A673 (cell line): ENCODE measurements at regions not wholly inside any gene's neighbourhood (a gene's known extent, or its start where the extent isn't known, plus 50 kb on each side); places are given as distances from the start of the nearest gene placed in this dataset.

Source experiments
- BruUV-seq: library from RNA; stranded (reverse); fragments of 400-500 nt; replicated peaks from 2 replicates; lab custom pipeline; 2021; lab: Mats Ljungman, UMichigan
- CTCF ChIA-PET: fragments of 300-600 bp; sonication (Branson Sonifier 250); formaldehyde crosslinking; loops from one replicate; lab custom pipeline; 2022; ENCODE audit warnings: antibody characterized with exemption; lab: Charles Lee
- POLR2A ChIA-PET: fragments of 300-600 bp; sonication (Branson Sonifier 250); formaldehyde crosslinking; loops from one replicate; lab custom pipeline; 2022; ENCODE audit warnings: antibody characterized with exemption; ENCODE audit not compliant: low non-redundant PET; lab: Charles Lee
- DNase-seq: peaks from one replicate; pipeline ENCODE4 v3.0.0-alpha.2; 2015; ENCODE audit warnings: low spot score
- H3K27ac ChIP-seq: fragments of 200-600 bp; sonication (generic); 2 replicates; pipeline ENCODE4 v1.5.1; 2016; ENCODE audit warnings: mixed run types, low read depth, mild to moderate bottlenecking, mixed read lengths, antibody characterized with exemption, low read length; ENCODE audit not compliant: poor library complexity, severe bottlenecking
- H3K27me3 ChIP-seq: fragments of 200-600 bp; sonication (generic); replicated peaks from 2 replicates; pipeline ENCODE4 v1.6.1; 2017; ENCODE audit warnings: mixed run types, low read depth, mild to moderate bottlenecking, mixed read lengths, antibody characterized with exemption, low read length; ENCODE audit not compliant: insufficient read depth, poor library complexity
- H3K36me3 ChIP-seq: fragments of 200-600 bp; sonication (generic); 2 replicates; pipeline ENCODE4 v1.6.1; 2016; ENCODE audit warnings: mixed run types, mild to moderate bottlenecking, mixed read lengths, antibody characterized with exemption, low read length; ENCODE audit not compliant: insufficient read depth, poor library complexity, severe bottlenecking
- H3K4me1 ChIP-seq: fragments of 200-600 bp; sonication (generic); 2 replicates; pipeline ENCODE4 v1.6.1; 2017; ENCODE audit warnings: mixed run types, mild to moderate bottlenecking, mixed read lengths, antibody characterized with exemption, low read length; ENCODE audit not compliant: insufficient read depth, poor library complexity, severe bottlenecking
- H3K4me3 ChIP-seq: fragments of 200-600 bp; sonication (generic); 2 replicates; pipeline ENCODE4 v1.5.1; 2016; ENCODE audit warnings: low read depth, mixed run types, mild to moderate bottlenecking, mixed read lengths, low read length; ENCODE audit not compliant: poor library complexity, severe bottlenecking
- H3K9me3 ChIP-seq: fragments of 200-600 bp; sonication (generic); 2 replicates; pipeline ENCODE4 v1.6.1; 2016; ENCODE audit warnings: mixed run types, low read depth, mild to moderate bottlenecking, mixed read lengths, antibody characterized with exemption, low read length; ENCODE audit not compliant: poor library complexity, severe bottlenecking
- EZH2 ChIP-seq: fragments of 200-600 bp; sonication (generic); IDR thresholded peaks from 2 replicates; pipeline ENCODE4 v1.6.1; 2017; ENCODE audit warnings: borderline replicate concordance, low read depth, mild to moderate bottlenecking, mixed read lengths, antibody characterized with exemption, low read length; ENCODE audit not compliant: poor library complexity, severe bottlenecking
- intact Hi-C: fragments of 100-400 bp; cut with micrococcal nuclease; formaldehyde crosslinking; loops from one replicate; pipeline ENCODE4 v1.10.0; 2022; ENCODE audit not compliant: unreplicated experiment
- TF ChIP-seq, protein P1 (sequence below): fragments of 300-800, 200-600 bp; sonication (generic); conservative IDR thresholded peaks from 2 replicates; pipeline ENCODE4 v1.5.1; 2017; ENCODE audit warnings: low read depth, mild to moderate bottlenecking, antibody characterized with exemption, low read length, moderate library complexity, mixed read lengths

DNA sequence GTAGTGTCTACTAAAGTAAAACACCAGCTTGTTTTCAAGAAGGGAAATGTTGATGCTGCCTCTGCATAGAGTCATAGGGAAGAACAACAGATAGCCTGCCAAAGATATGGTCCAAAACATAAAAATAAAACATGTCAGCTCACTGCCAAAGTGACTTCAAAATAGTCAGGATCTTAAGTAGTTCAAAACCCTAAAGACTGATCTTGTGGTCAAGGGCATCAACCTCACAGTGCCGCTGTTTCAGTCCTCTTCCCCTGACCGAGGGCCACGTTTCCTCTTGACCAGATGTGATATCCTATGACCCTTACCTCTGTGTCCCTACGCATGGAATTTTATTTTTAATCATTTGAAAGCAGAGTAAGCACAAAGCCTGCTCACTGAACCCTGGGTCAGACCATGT, 104.2 kb upstream of the CNKSR3 start:
- Histone ChIP-seq H3K36me3 (no peaks in the 10 kb centered on the region), H3K9me3 (no peaks in the 10 kb centered on the region), H3K4me3 (no peak overlapping the region), H3K4me1 (peaks cover 6% of the 10 kb centered on the region), H3K27me3 (no peaks in the 10 kb centered on the region), H3K27ac (no peak overlapping the region)
- no TSS peak for BruUV-seq
- TF ChIP-seq, protein P1, sequence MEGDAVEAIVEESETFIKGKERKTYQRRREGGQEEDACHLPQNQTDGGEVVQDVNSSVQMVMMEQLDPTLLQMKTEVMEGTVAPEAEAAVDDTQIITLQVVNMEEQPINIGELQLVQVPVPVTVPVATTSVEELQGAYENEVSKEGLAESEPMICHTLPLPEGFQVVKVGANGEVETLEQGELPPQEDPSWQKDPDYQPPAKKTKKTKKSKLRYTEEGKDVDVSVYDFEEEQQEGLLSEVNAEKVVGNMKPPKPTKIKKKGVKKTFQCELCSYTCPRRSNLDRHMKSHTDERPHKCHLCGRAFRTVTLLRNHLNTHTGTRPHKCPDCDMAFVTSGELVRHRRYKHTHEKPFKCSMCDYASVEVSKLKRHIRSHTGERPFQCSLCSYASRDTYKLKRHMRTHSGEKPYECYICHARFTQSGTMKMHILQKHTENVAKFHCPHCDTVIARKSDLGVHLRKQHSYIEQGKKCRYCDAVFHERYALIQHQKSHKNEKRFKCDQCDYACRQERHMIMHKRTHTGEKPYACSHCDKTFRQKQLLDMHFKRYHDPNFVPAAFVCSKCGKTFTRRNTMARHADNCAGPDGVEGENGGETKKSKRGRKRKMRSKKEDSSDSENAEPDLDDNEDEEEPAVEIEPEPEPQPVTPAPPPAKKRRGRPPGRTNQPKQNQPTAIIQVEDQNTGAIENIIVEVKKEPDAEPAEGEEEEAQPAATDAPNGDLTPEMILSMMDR = no peak
- no peak for TF ChIP-seq EZH2
- CTCF ChIA-PET = no interaction called here
- POLR2A ChIA-PET = no interaction called here
- intact Hi-C loops = no loop called here
- DNase-seq = no peak

DNA sequence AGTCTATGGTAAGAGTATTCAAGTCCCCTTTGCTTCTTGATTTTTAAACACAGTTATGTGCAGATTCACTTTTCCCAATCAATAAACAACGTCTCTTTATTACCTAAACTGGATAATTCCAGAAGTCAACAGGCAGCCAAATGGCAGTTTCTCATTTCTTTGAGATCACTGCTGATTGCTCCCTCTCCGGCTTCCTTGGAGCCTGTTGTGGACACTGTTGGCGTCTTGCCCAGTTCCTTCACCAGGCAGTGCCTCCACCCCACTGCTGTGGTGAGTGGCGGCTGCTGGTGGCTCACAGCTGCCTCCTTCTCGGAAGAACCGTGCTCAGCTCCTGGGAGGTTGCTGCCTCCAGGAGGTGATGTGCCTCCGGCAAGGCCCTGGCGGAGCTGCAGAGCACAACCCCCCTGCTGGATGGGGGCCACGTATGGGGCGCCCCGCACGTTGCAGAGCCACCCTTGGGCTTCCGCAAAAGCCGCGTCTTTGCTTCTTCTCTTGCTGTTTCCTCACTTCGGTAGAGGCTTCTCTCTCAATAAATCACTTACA, 105.1 kb upstream of the CNKSR3 start:
- TF ChIP-seq EZH2 = no peak
- TF ChIP-seq, protein P1 = peak; percentile 34; the same call in 1 of the 2 replicates
- peak; percentile 85 for DNase-seq
- no peaks in the 10 kb centered on the region for H3K27me3 ChIP-seq
- no peaks in the 10 kb centered on the region for H3K9me3 ChIP-seq
- H3K27ac ChIP-seq = no peak overlapping the region
- intact Hi-C loops = no loop called here
- H3K4me3 ChIP-seq = no peak overlapping the region
- H3K4me1 ChIP-seq = peaks cover 6% of the 10 kb centered on the region
- CTCF ChIA-PET = no interaction called here
- POLR2A ChIA-PET = no interaction called here
- H3K36me3 ChIP-seq = no peaks in the 10 kb centered on the region
- no TSS peak for BruUV-seq

DNA sequence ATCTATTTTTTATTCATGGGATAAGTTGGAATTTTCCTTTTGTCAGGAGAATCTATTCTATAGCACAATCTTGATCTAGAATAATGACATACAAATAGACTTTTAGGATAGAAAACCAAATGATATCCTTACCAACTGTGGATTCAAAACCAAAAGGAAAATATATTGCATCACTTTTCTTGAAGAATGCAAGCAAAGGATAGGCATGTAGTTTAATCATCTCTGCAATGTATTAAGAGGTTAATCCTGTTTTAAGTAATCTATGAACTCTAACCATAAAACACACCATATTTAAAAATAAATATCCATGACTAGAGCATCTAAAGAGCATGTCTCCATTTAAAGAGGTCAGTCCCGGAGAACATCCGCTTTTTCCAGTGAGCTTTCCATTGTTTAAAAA, 106.7 kb upstream of the CNKSR3 start:
- H3K4me3 ChIP-seq = no peak overlapping the region
- POLR2A ChIA-PET = no interaction called here
- H3K36me3 ChIP-seq = no peaks in the 10 kb centered on the region
- no peaks in the 10 kb centered on the region for H3K9me3 ChIP-seq
- no TSS peak for BruUV-seq
- TF ChIP-seq, protein P1 = no peak
- TF ChIP-seq EZH2 = no peak
- DNase-seq = no peak
- CTCF ChIA-PET = no interaction called here
- no peaks in the 10 kb centered on the region for H3K27me3 ChIP-seq
- H3K4me1 ChIP-seq = peaks cover 6% of the 10 kb centered on the region
- no peak overlapping the region for H3K27ac ChIP-seq
- intact Hi-C loops = no loop called here
